Activated T-cell treated with anti-CD3 and anti-CD28 coated beads, Interleukin-2, amount 50 U/mL, for 24 hours (primary cell): ENCODE measurements at regions not wholly inside any gene's neighbourhood (a gene's known extent, or its start where the extent isn't known, plus 50 kb on each side); places are given as distances from the start of the nearest gene placed in this dataset.

ENCODE experiments used
- DNase-seq: peaks from one replicate; pipeline ENCODE4 v3.0.0-alpha.2; 2020
- H3K27ac Mint-ChIP-seq: 2 replicates; pipeline ENCODE4 v1.8.0; 2020; ENCODE audit warnings: mild to moderate bottlenecking, mixed read lengths
- H3K27me3 Mint-ChIP-seq: 2 replicates; pipeline ENCODE4 v1.8.0; 2020; ENCODE audit warnings: mixed read lengths
- H3K36me3 Mint-ChIP-seq: 2 replicates; pipeline ENCODE4 v1.8.0; 2020; ENCODE audit warnings: low read depth, mixed read lengths
- H3K4me1 Mint-ChIP-seq: 2 replicates; pipeline ENCODE4 v1.8.0; 2020; ENCODE audit warnings: low read depth, mixed read lengths
- H3K4me3 Mint-ChIP-seq: 2 replicates; pipeline ENCODE4 v1.8.0; 2020; ENCODE audit warnings: mild to moderate bottlenecking, moderate library complexity, mixed read lengths
- H3K9me3 Mint-ChIP-seq: 2 replicates; pipeline ENCODE4 v1.8.0; 2020; ENCODE audit warnings: mixed read lengths

GRCh38 chr18:78576967-78577366 lies 402.7 kb upstream of the SALL3 start:
- Mint-ChIP-seq H3K36me3 (no peaks in the 10 kb centered on the region), H3K9me3 (peaks cover 18% of the 10 kb centered on the region), H3K4me3 (no peak overlapping the region), H3K4me1 (no peaks in the 10 kb centered on the region), H3K27me3 (no peaks in the 10 kb centered on the region), H3K27ac (no peak overlapping the region)
- no peak for DNase-seq

GRCh38 chr18:78579449-78579848 lies 400.2 kb upstream of the SALL3 start:
- no peak overlapping the region for H3K4me3 Mint-ChIP-seq
- no peaks in the 10 kb centered on the region for H3K27me3 Mint-ChIP-seq
- no peak overlapping the region for H3K27ac Mint-ChIP-seq
- DNase-seq, result no peak
- peaks cover 2% of the 10 kb centered on the region for H3K9me3 Mint-ChIP-seq
- no peaks in the 10 kb centered on the region for H3K36me3 Mint-ChIP-seq
- no peaks in the 10 kb centered on the region for H3K4me1 Mint-ChIP-seq

GRCh38 chr18:78579854-78580577 lies 399.6 kb upstream of the SALL3 start:
- Mint-ChIP-seq H3K4me1 (no peaks in the 10 kb centered on the region), H3K27ac (no peak overlapping the region), H3K36me3 (no peaks in the 10 kb centered on the region), H3K4me3 (no peak overlapping the region), H3K9me3 (peaks cover 2% of the 10 kb centered on the region), H3K27me3 (no peaks in the 10 kb centered on the region)
- no peak for DNase-seq

DNA sequence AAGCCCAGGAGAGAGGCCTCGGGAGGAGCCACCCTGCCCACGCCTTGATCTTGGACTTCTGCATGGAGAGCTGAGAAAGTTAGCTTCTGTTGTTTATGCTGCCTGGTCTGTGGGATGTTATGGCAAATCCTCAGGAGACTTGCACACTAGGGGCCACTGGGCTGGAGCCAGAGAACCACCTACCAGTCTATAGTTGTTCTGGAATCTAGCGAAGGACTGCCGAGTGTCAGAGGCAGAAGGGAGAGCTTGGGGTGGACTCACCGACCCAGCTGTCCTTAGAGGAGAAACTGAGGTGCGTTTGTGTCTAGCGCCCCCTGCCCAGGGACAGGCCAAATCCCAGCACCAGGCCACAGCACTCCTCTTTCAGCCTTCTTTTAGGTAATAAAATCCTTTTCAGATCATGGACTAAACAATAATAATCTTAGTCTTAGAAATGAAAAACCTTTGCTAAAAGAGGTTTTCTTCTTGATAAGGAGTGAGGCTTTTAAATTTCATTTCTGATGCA lies 398.7 kb upstream of the SALL3 start:
- no peak for DNase-seq
- H3K4me1 Mint-ChIP-seq, result no peaks in the 10 kb centered on the region
- H3K27ac Mint-ChIP-seq, result no peak overlapping the region
- H3K4me3 Mint-ChIP-seq, result no peak overlapping the region
- H3K9me3 Mint-ChIP-seq, result peaks cover 2% of the 10 kb centered on the region
- no peaks in the 10 kb centered on the region for H3K36me3 Mint-ChIP-seq
- H3K27me3 Mint-ChIP-seq, result peaks cover 5% of the 10 kb centered on the region

GRCh38 chr18:78582181-78582709 lies 397.4 kb upstream of the SALL3 start:
- Mint-ChIP-seq H3K9me3 (no peaks in the 10 kb centered on the region), H3K27me3 (peaks cover 5% of the 10 kb centered on the region), H3K27ac (no peak overlapping the region), H3K4me3 (no peak overlapping the region), H3K4me1 (peaks cover 2% of the 10 kb centered on the region), H3K36me3 (no peaks in the 10 kb centered on the region)
- DNase-seq, result no peak

GRCh38 chr18:78582898-78583738 lies 396.5 kb upstream of the SALL3 start:
- Mint-ChIP-seq H3K27me3 (peaks cover 5% of the 10 kb centered on the region), H3K36me3 (no peaks in the 10 kb centered on the region), H3K27ac (no peak overlapping the region), H3K4me1 (peaks cover 2% of the 10 kb centered on the region), H3K9me3 (no peaks in the 10 kb centered on the region), H3K4me3 (no peak overlapping the region)
- DNase-seq, result no peak

DNA sequence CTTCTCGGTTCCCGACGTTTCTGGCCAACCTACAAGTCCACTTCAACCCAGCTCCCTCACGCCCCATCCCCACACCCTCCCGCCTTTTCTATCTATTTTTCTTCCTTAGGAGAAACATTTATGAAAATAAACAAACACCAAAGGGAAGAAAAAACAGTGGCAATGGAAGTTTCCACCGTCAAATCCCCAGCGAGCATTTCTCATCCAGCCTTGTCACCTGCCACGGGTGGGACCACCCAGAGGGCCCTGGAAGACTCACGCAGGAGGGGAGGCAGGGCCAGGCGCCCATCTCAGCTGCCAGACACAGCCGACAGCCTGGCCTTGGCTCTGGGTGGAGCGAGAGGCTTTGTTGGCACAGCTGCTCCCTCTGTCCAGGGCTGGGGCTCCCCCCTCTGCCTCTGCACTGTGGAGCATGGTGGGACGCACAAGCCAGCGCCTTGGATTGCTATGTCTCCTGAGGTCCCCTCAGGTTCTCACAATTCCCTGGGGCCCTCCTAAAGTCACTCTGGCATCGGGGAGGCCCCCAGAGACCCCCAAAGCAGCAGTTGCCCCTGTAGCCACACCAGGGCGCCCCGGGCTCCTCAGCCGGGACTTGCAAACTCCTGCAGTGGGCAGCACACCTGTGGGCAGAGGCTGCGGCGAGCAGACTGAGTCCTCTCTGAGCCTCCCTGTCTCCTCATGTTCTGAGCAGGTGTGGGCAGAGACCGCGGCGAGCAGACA lies 395.7 kb upstream of the SALL3 start:
- H3K27ac Mint-ChIP-seq, result no peak overlapping the region
- DNase-seq, result no peak
- no peaks in the 10 kb centered on the region for H3K9me3 Mint-ChIP-seq
- H3K36me3 Mint-ChIP-seq, result no peaks in the 10 kb centered on the region
- peaks cover 5% of the 10 kb centered on the region for H3K27me3 Mint-ChIP-seq
- H3K4me3 Mint-ChIP-seq, result no peak overlapping the region
- H3K4me1 Mint-ChIP-seq, result peaks cover 2% of the 10 kb centered on the region

- Mint-ChIP-seq H3K9me3 (no peaks in the 10 kb centered on the region), H3K27me3 (peaks cover 5% of the 10 kb centered on the region), H3K27ac (no peak overlapping the region), H3K36me3 (no peaks in the 10 kb centered on the region), H3K4me3 (no peak overlapping the region), H3K4me1 (peaks cover 2% of the 10 kb centered on the region)
- DNase-seq, result no peak
Observed at GRCh38 chr18:78584459-78585022, 395.1 kb upstream of the SALL3 start.

DNA sequence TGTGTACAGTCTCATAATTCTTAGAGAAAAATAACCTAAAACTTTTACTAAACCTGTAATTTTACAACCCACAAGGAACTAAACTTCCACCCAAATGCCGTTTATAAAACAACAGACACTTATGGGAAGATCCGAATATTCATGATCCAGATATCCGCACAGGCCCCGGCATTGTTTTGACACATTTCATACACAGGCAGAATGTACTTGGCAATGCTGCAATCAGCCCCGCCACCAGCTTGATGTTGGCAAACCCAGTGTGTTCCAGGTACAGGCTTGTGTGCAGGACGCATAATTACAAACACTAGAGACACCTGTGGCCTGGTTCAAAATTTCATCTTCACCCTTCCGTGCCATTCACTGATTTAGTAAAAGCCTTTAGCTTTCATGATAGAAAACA lies 393.0 kb upstream of the SALL3 start:
- H3K4me1 Mint-ChIP-seq, result peaks cover 2% of the 10 kb centered on the region
- H3K36me3 Mint-ChIP-seq, result no peaks in the 10 kb centered on the region
- H3K27me3 Mint-ChIP-seq, result peaks cover 5% of the 10 kb centered on the region
- no peak overlapping the region for H3K4me3 Mint-ChIP-seq
- H3K27ac Mint-ChIP-seq, result no peak overlapping the region
- no peak for DNase-seq
- H3K9me3 Mint-ChIP-seq, result no peaks in the 10 kb centered on the region

- H3K36me3 Mint-ChIP-seq, result no peaks in the 10 kb centered on the region
- H3K9me3 Mint-ChIP-seq, result peaks cover 2% of the 10 kb centered on the region
- no peak overlapping the region for H3K4me3 Mint-ChIP-seq
- H3K4me1 Mint-ChIP-seq, result peaks cover 2% of the 10 kb centered on the region
- H3K27me3 Mint-ChIP-seq, result peaks cover 5% of the 10 kb centered on the region
- no peak overlapping the region for H3K27ac Mint-ChIP-seq
- no peak for DNase-seq
Observed at GRCh38 chr18:78587096-78587495, 392.5 kb upstream of the SALL3 start.

- no peaks in the 10 kb centered on the region for H3K36me3 Mint-ChIP-seq
Observed at GRCh38 chr18:78587626-78588600, 391.7 kb upstream of the SALL3 start.

GRCh38 chr18:78589916-78590437 lies 389.6 kb upstream of the SALL3 start:
- Mint-ChIP-seq H3K36me3 (no peaks in the 10 kb centered on the region), H3K4me1 (peaks cover 2% of the 10 kb centered on the region), H3K9me3 (peaks cover 15% of the 10 kb centered on the region), H3K27me3 (peaks cover 5% of the 10 kb centered on the region), H3K4me3 (no peak overlapping the region), H3K27ac (no peak overlapping the region)
- DNase-seq, result no peak

More at GRCh38 chr18:78587626-78588600, 391.7 kb upstream of the SALL3 start:
- no peak for DNase-seq
- Mint-ChIP-seq H3K4me1 (peaks cover 2% of the 10 kb centered on the region), H3K9me3 (peaks cover 3% of the 10 kb centered on the region), H3K27me3 (peaks cover 5% of the 10 kb centered on the region), H3K4me3 (no peak overlapping the region), H3K27ac (no peak overlapping the region)

DNA sequence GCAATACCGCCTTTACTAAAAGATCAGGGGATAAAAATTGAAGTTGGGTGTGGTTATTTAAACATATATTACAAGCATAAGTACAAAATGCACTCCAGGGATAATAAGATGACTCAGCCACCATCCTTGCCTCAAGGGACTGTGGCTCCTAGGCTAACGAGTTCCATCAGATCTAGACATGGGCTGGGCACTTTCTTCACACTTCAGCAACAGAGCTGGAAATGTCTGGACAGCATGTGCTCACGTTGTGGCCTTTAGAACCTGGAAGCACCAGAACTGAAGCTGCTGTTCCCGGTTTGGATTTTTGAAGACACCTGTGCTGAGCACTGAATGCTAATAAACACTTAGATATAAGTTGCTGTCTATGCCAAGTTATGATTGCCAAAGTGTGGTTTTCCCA lies 384.2 kb upstream of the SALL3 start:
- Mint-ChIP-seq H3K4me1 (no peaks in the 10 kb centered on the region), H3K36me3 (no peaks in the 10 kb centered on the region), H3K9me3 (peaks cover 15% of the 10 kb centered on the region), H3K27me3 (no peaks in the 10 kb centered on the region), H3K4me3 (no peak overlapping the region), H3K27ac (no peak overlapping the region)
- no peak for DNase-seq
